ACC112 (cell line): ENCODE measurements at regions not wholly inside any gene's neighbourhood (a gene's known extent, or its start where the extent isn't known, plus 50 kb on each side); places are given as distances from the start of the nearest gene placed in this dataset.

Experiments used
- H2AFZ ChIP-seq: fragments of 200-600 bp; sonication (generic); one replicate; pipeline ENCODE4 v1.6.0; 2017; ENCODE audit warnings: antibody characterized with exemption, low read length; ENCODE audit not compliant: unreplicated experiment
- H3K27ac ChIP-seq: fragments of 200-600 bp; sonication (generic); 2 replicates; pipeline ENCODE4 v1.5.1; 2014; ENCODE audit warnings: low read depth, mild to moderate bottlenecking, antibody characterized with exemption, low read length, moderate library complexity
- H3K27me3 ChIP-seq: fragments of 200-600 bp; sonication (generic); 2 replicates; pipeline ENCODE4 v1.6.1; 2014; ENCODE audit warnings: mild to moderate bottlenecking, antibody characterized with exemption, low read length, moderate library complexity, mixed read lengths; ENCODE audit not compliant: insufficient read depth
- H3K36me3 ChIP-seq: fragments of 200-600 bp; sonication (generic); 2 replicates; pipeline ENCODE4 v1.6.1; 2016; ENCODE audit warnings: mild to moderate bottlenecking, antibody characterized with exemption, low read length, moderate library complexity, mixed read lengths; ENCODE audit not compliant: insufficient read depth
- H3K4me1 ChIP-seq: fragments of 200-600 bp; sonication (generic); one replicate; pipeline ENCODE4 v1.6.1; 2016; ENCODE audit warnings: low read length, mixed read lengths; ENCODE audit not compliant: insufficient read depth, unreplicated experiment, control insufficient read depth
- H3K4me3 ChIP-seq: fragments of 200-600 bp; sonication (generic); 2 replicates; pipeline ENCODE4 v1.5.1; 2014; ENCODE audit warnings: mild to moderate bottlenecking, low read depth, low read length
- H3K79me2 ChIP-seq: fragments of 200-600 bp; sonication (generic); one replicate; pipeline ENCODE4 v1.6.0; 2016; ENCODE audit warnings: low read length; ENCODE audit not compliant: control insufficient read depth, unreplicated experiment, insufficient read depth

DNA sequence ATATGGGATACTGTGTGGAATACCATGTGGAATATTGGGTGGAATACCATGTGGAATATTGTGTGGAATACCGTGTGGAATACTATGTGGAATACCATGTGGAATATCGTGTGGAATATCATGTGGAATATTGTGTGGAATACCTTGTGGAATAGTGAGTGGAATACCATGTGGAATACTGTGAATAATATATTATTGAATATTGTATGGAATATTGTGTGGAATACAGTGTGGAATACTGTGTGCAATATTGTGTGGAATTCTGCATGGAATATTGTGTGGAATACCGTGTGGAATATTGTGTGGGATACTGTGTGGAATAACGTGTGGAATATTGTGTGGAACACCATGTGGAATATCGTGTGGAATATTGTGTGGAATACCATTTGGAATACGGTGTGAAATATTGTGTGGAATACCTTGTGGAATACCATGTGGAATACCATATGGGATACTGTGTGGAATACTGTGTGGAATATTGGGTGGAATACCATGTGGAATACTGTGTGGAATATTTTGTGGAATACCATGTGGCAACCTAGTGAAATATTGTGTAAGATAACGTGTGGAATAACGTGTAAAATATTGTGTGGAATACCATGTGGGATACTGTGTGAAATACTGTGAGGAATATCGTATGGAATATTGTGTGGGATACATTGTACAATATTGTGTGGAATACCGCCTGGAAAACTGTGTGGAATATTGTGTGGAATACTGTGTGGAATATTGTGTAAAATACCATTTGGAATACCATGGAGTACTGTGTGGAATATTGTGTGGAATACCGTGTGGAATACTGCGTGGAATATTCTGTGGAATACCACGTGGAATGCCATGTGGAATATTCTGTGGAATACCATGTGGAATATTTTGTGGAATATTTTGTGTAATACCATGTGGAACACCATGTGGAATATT lies 133.9 kb upstream of the CHST15 start:
- H3K27me3 ChIP-seq, result no peaks in the 10 kb centered on the region
- no peak overlapping the region for H2AFZ ChIP-seq
- no peaks in the 10 kb centered on the region for H3K4me1 ChIP-seq
- H3K4me3 ChIP-seq, result no peak overlapping the region
- H3K79me2 ChIP-seq, result no peaks in the 10 kb centered on the region
- no peak overlapping the region for H3K27ac ChIP-seq
- no peaks in the 10 kb centered on the region for H3K36me3 ChIP-seq

GRCh38 chr10:124226271-124227054 lies 133.1 kb upstream of the CHST15 start:
- Histone ChIP-seq H3K4me3 (no peak overlapping the region), H3K36me3 (no peaks in the 10 kb centered on the region), H3K4me1 (no peaks in the 10 kb centered on the region), H3K27ac (no peak overlapping the region), H3K79me2 (no peaks in the 10 kb centered on the region), H3K27me3 (no peaks in the 10 kb centered on the region), H2AFZ (no peak overlapping the region)

GRCh38 chr10:124225467-124226270 lies 132.3 kb upstream of the CHST15 start:
- Histone ChIP-seq H3K27ac (no peak overlapping the region), H3K79me2 (no peaks in the 10 kb centered on the region), H3K4me3 (no peak overlapping the region), H3K27me3 (no peaks in the 10 kb centered on the region), H3K36me3 (no peaks in the 10 kb centered on the region), H3K4me1 (no peaks in the 10 kb centered on the region), H2AFZ (no peak overlapping the region)

GRCh38 chr10:124225029-124225466 lies 131.7 kb upstream of the CHST15 start:
- Histone ChIP-seq H3K36me3 (no peaks in the 10 kb centered on the region), H3K4me1 (no peaks in the 10 kb centered on the region), H2AFZ (no peak overlapping the region), H3K79me2 (no peaks in the 10 kb centered on the region), H3K4me3 (no peak overlapping the region), H3K27ac (no peak overlapping the region), H3K27me3 (no peaks in the 10 kb centered on the region)

DNA sequence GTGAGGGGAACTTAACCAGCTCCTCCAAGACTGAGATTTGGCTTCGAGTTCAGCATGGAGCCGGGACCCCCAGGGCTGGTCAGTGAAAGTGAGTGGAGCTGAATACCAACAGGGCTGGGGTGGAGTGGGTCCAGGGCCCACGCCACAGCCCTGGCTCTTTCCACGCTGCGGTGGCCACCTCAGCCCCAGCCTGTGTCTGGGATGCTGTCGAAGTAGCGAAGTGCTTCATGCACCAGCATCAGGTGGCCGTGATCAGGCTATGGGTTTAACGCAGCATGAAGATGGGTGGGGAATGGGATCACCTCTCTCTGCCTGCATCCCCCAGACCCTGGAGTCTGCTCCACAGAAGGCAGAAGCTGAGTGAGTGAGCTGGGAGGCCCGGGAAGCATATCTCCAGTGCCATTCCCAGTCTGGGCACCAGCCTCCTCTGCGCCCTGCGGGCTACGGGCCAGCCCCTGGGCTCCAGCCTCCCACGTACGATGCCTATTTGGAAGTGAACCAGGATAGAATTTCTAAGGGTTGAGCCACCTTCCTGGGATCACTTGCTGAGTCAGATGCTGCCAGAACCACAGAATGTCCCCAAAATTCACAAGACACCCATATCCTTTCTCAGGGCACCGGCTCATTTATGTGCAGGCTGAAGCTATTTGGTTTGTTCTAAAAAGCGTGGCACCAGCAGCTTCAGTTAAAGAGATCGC lies 131.1 kb upstream of the CHST15 start:
- Histone ChIP-seq H3K4me3 (no peak overlapping the region), H3K79me2 (no peaks in the 10 kb centered on the region), H3K27ac (no peak overlapping the region), H3K4me1 (no peaks in the 10 kb centered on the region), H2AFZ (no peak overlapping the region), H3K27me3 (no peaks in the 10 kb centered on the region), H3K36me3 (no peaks in the 10 kb centered on the region)

DNA sequence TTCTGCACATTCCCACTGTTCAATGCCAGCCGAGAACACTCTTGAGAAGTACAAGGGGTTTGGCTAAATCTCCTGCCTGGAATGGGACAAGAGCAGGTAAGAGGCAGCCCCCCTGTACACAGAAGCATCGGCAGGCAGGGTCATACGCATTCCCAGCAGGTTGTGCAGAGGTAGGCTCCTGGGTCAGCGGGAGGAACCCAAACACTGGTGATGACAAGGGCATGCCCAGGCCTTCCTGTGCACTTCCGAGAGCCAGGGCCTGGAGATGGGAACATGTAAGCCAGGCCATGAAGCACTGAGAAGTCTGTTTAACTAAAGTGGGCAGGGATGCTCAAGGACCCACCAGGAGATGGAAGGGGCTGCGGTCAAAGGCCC lies 130.3 kb upstream of the CHST15 start:
- H3K79me2 ChIP-seq, result no peaks in the 10 kb centered on the region
- H3K4me1 ChIP-seq, result no peaks in the 10 kb centered on the region
- no peak overlapping the region for H3K27ac ChIP-seq
- H3K36me3 ChIP-seq, result no peaks in the 10 kb centered on the region
- no peak overlapping the region for H2AFZ ChIP-seq
- H3K27me3 ChIP-seq, result no peaks in the 10 kb centered on the region
- H3K4me3 ChIP-seq, result no peak overlapping the region

- H3K36me3 ChIP-seq, result no peaks in the 10 kb centered on the region
- peaks cover 4% of the 10 kb centered on the region; the same call in 1 of the 2 replicates for H3K27me3 ChIP-seq
- no peak overlapping the region for H3K27ac ChIP-seq
- H3K4me1 ChIP-seq, result no peaks in the 10 kb centered on the region
- no peak overlapping the region for H2AFZ ChIP-seq
- H3K79me2 ChIP-seq, result no peaks in the 10 kb centered on the region
- H3K4me3 ChIP-seq, result no peak overlapping the region
Measured at GRCh38 chr10:124222988-124223710, 129.8 kb upstream of the CHST15 start.

GRCh38 chr10:124222318-124222987 lies 129.1 kb upstream of the CHST15 start:
- no peak overlapping the region for H2AFZ ChIP-seq
- H3K4me3 ChIP-seq, result no peak overlapping the region
- no peak overlapping the region for H3K27ac ChIP-seq

More at GRCh38 chr10:124222318-124222987, 129.1 kb upstream of the CHST15 start:
- H3K79me2 ChIP-seq, result no peaks in the 10 kb centered on the region
- no peaks in the 10 kb centered on the region for H3K36me3 ChIP-seq
- H3K4me1 ChIP-seq, result no peaks in the 10 kb centered on the region
- H3K27me3 ChIP-seq, result peaks cover 9% of the 10 kb centered on the region
